ENCODE measurements at regions not wholly inside any gene's neighbourhood (a gene's known extent, or its start where the extent isn't known, plus 50 kb on each side); places are given as distances from the start of the nearest gene placed in this dataset.

GRCh38 chr3:14263317-14264005 lies 84.8 kb downstream of the LSM3 start:
- no peak overlapping the region for H3K56ac ChIP-seq (ENCODE audit: extremely low read depth, insufficient read depth, low read length)
- H3K4me2 ChIP-seq (ENCODE audit: low read depth, low read length), result no peak overlapping the region
- no peaks in the 10 kb centered on the region for H3K79me1 ChIP-seq (ENCODE audit: low read depth in 1 of 2, low read length in 2 of 2)
- intact Hi-C loops (cut with micrococcal nuclease) (no loop called here), dilution Hi-C loops (cut with HindIII; ENCODE audit: low sequenced_read_pairs, unreplicated experiment) (no loop called here), in situ Hi-C loops (cut with MboI; ENCODE audit: low sequenced_read_pairs) (loop anchor here (5.0 kb wide), 1 partner anchor 199 kb away; no protein-coding TSS in a partner anchor)
- no peak overlapping the region for H3K18ac ChIP-seq (ENCODE audit: low read depth, low read length)
- CTCF ChIA-PET, result interaction anchor here (0.7 kb wide), 1 partner anchor 199 kb away, joined by 3 read pairs; no protein-coding TSS in a partner anchor
- POLR2A ChIA-PET (ENCODE audit: unreplicated experiment), result no interaction called here
- no peak overlapping the region for H3K9ac ChIP-seq (ENCODE audit: low read depth, low read length)
- no peak for DNase-seq
- H3K4ac ChIP-seq (ENCODE audit: low read depth, low read length), result peak overlapping the region; percentile 32; the same call in 1 of the 2 replicates
- no TSS peak for BruUV-seq (replicated peaks)
- no peak overlapping the region for H2AK9ac ChIP-seq (replicated peaks; ENCODE audit: low read depth, low read length, poor library complexity)
- no peak for TF ChIP-seq RFX5 (IDR thresholded peaks at IDR 0.05; ENCODE audit: low read depth, low read length)
- no peak for TF ChIP-seq CHD1 (IDR thresholded peaks at IDR 0.05; ENCODE audit: low read depth, low read length)
- no peak for TF ChIP-seq RCOR1 (IDR thresholded peaks at IDR 0.05; ENCODE audit: insufficient replicate concordance, low read length)
- TF ChIP-seq CEBPB (IDR thresholded peaks at IDR 0.05; ENCODE audit: low read depth, low read length), result no peak
- no peak for TF ChIP-seq SMC3 (IDR thresholded peaks at IDR 0.05; ENCODE audit: low read depth, low read length)
- no peak for TF ChIP-seq MAZ (IDR thresholded peaks at IDR 0.05; ENCODE audit: borderline replicate concordance, low read depth, low read length)
- TF ChIP-seq NFE2L2 (IDR thresholded peaks at IDR 0.05; ENCODE audit: low read depth, low read length), result no peak
- no peak for TF ChIP-seq USF2 (IDR thresholded peaks at IDR 0.05; ENCODE audit: low read depth, low read length)
- TF ChIP-seq ELK1 (IDR thresholded peaks at IDR 0.05; ENCODE audit: borderline replicate concordance, low read depth, low read length), result no peak
- no peak for TF ChIP-seq POLR2A (IDR thresholded peaks at IDR 0.05; ENCODE audit: low read depth, low read length)
- TF ChIP-seq BHLHE40 (IDR thresholded peaks at IDR 0.05; ENCODE audit: low read depth, low read length), result no peak
- no peak for TF ChIP-seq FOS (IDR thresholded peaks at IDR 0.05; ENCODE audit: low read depth, low read length)
- no peak for TF ChIP-seq MAFK (IDR thresholded peaks at IDR 0.05; ENCODE audit: low read depth, low read length)
- TF ChIP-seq CTCF (conservative IDR thresholded peaks at IDR 0.05; ENCODE audit: low read depth, low read length), result no peak
- TF ChIP-seq RAD21 (IDR thresholded peaks at IDR 0.05; ENCODE audit: low read length), result no peak
- TF ChIP-seq MXI1 (IDR thresholded peaks at IDR 0.05; ENCODE audit: borderline replicate concordance, low read depth, low read length), result no peak
- no peak overlapping the region for H2BK15ac ChIP-seq (ENCODE audit: low read depth, low read length)
- H4K5ac ChIP-seq (ENCODE audit: low read depth, low read length), result no peak overlapping the region
- no peak overlapping the region for H3K4me3 ChIP-seq (ENCODE audit: insufficient read depth, low read depth, low read length)
- H3K9me1 ChIP-seq (ENCODE audit: insufficient read depth, low read length), result peaks cover 4% of the 10 kb centered on the region
- H3K27ac ChIP-seq (ENCODE audit: insufficient read depth, low read length), result no peak overlapping the region
- H3K23ac ChIP-seq (ENCODE audit: low read depth, low read length), result no peak overlapping the region
- no peak overlapping the region for H2AFZ ChIP-seq (replicated peaks; ENCODE audit: low read length, poor library complexity)
- no peak for ATAC-seq (ENCODE audit: low read depth)
- H3K27me3 ChIP-seq (ENCODE audit: control insufficient read depth, insufficient read depth, low read length), result no peaks in the 10 kb centered on the region
- no peaks in the 10 kb centered on the region for H3K9me3 ChIP-seq (ENCODE audit: control insufficient read depth, insufficient read depth, low read length)
- H2BK120ac ChIP-seq (ENCODE audit: low read depth, low read length), result no peak overlapping the region
- peaks cover 28% of the 10 kb centered on the region for H3K4me1 ChIP-seq (ENCODE audit: control insufficient read depth, insufficient read depth, low read length)
- H2BK20ac ChIP-seq (ENCODE audit: low read depth, low read length), result no peak overlapping the region; the same call in 1 of the 2 replicates
- no peak overlapping the region for H2BK5ac ChIP-seq (ENCODE audit: low read depth, low read length, poor library complexity, severe bottlenecking)
- H2AK5ac ChIP-seq (ENCODE audit: low read depth, low read length), result peak overlapping the region; percentile 7; the same call in 1 of the 2 replicates
- H4K91ac ChIP-seq (ENCODE audit: insufficient read depth, low read depth, low read length), result peak overlapping the region; percentile 35; the same call in 1 of the 2 replicates
- H3K14ac ChIP-seq (replicated peaks; ENCODE audit: low read depth, low read length), result no peak overlapping the region
- no peak overlapping the region for H4K8ac ChIP-seq (ENCODE audit: low read depth in 2 of 2, low read length in 2 of 2)
- H3K36me3 ChIP-seq (ENCODE audit: control insufficient read depth, insufficient read depth, low read length), result no peaks in the 10 kb centered on the region
- 91% methylated on average over 5 of the region's 9 CpGs; no CpG with 5 or more reads in 1 of the 2 experiments for WGBS, 2 experiments (ENCODE audit: extremely low coverage in 2 of 2, insufficient read length in 1 of 2)
- no peaks in the 10 kb centered on the region for H4K20me1 ChIP-seq (ENCODE audit: insufficient read depth, low read length)
